DMS153 treated with DMSO at 0.1 percent for 48 hours (cell line): ENCODE measurements at regions not wholly inside any gene's neighbourhood (a gene's known extent, or its start where the extent isn't known, plus 50 kb on each side); places are given as distances from the start of the nearest gene placed in this dataset.
A peak's percentile ranks its signal among the peaks of the same experiment; 100 is the strongest.
"Not testable (repeated sequence)": the region's sequence is repeated elsewhere in the genome, so short reads cannot be mapped to it uniquely, and the experiment has no call there.

Experiments
- DNase-seq: peaks from one replicate; lab custom pipeline; 2025; ENCODE audit not compliant: unreplicated experiment; lab: John Stamatoyannopoulos, UW

DNA sequence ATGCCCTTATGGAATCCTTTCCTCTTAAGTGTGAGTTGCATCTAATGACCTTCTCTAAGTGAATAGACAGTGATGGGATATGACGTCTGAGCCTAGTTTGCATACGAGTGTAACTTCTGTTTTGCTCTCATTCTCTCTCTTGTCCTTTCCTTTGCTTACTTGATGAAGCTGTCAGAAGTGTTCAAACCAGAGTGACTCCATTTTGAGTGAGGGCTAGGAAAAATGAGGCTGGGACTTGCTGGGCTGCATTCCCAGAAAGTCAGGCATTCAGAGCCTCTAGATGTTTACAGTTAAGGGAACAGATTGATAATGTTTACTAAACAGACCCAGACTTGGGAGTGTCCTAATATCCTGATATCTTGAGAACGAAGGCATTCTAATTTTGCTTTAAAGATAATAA is 311.2 kb upstream of the SOX4 start:
- not testable (repeated sequence) for DNase-seq

DNA sequence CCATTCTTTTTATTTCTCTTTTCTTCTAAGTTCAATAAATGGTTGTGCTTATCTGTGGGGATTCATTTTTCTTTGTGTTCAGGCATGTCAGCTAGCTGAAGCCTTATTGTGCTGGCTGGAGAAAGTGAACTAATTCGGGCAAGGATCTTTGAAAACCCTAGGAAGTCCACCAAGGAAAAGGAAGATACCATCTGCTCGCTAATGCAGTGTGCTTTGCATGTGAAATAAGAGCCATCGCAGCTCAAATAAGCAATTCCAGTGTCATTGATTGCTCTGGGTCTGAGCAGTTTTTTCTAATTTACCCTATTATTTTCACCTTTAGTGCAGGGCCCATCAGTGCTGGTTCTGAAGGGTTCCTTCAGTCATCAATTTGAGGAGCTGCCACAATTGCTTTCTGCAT is 309.4 kb upstream of the SOX4 start:
- no peak for DNase-seq

DNA sequence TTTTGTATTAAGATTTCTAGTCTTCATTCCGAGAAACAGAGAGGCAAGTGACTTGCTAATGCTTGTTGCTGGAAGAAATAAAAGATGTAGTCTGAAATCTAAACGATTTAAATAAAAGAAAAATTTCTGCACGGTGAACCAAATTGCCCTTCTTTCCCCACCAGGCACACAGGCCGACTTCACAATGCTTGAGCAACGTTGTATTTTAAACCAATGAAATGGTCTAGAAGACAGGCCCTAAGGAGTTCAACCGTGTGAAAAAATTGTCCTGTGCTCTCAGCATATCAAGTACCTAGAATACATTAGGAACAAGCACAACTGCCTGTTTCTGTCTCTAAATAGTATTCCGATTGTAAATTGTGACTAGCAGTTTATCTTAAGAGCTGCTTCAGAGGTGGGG is 308.8 kb upstream of the SOX4 start:
- DNase-seq = no peak

DNA sequence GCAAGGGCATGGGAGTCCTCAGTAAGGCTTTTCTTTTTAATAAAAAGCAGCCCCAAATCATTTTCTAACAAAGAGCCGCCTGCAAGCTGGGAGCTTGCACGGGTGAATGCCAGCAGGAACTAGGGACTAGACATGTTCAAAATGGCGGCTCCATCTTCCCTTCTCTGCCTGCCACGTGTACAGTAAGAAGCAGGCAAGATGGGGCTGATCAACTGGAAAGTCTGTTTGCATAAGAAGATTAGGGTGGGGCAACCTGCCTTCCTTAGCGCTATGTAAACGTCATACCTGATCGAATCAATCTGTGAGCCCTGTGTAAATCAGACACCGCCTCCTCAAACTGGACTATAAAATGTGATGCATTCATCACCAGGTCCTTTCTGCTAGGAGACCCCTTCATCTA is 299.4 kb upstream of the SOX4 start:
- no peak for DNase-seq

DNA sequence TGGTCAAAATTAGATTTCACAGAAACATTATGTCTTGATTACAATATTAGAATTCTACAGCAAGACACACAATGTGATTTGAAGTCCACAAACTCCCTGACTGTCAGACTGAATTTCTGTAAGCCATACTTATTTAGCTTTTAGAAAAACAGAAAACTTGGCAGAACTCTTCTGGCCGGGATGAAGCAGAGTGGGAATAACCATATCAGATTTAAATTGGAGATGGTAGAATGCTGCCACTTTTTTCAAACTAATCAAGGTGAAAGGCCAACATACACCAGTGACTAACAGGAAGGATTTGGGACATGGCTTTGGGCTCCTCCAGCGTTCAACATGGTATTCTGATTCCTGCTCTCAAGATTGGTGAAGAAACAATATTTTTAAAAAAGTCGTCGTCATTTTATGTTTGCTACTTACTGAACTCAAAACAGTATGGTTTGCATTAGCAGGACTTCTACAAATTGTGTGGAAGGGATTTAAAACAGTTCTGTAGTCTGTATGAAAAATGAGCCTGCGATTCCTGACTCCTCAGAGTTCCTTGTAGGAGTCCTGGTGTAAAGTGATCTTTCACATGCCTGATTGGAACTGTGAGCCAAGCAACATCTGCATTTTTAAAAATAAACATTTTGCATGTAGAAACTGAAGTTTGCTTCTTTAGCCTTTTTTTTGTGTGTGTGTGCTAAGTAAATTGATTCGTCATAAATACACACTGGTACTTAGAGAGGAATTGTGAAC is 297.9 kb upstream of the SOX4 start:
- DNase-seq = no peak

DNA sequence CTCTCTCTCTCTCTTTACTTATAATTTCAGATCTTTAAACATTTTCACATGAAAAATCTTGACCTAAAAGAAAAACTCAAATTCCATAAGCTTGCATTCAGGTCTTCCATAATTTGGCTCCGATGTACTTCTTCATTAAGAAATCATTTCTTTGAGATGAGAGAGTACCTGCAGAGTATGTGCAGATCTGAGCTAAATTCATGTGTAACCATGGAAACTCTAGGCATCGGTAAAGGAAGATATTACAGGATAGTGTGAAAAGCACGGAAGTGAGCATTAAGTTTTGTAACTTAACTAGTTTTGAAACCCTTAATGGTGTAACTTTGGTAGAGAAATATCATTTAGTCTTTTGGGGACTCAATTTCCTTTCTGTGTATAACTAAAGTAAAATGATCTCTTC is 295.9 kb upstream of the SOX4 start:
- no peak for DNase-seq

DNA sequence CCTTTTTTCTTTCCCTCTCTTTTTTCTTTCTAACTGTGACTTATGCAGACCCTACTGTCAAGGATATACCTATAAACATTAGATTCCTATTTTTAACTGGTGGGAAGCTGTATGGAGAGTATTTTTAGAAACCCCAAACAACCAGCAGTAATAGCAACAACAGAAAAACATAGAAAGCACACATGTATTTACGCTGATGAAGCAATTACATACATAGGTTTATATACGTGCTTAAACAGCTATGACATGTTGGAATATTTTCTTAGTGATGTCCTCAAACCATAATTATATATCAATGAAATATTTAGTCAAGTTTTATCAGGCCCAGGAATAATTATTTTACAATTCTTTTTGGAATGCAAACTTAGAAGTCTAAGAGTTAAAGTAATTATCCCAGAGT is 294.3 kb upstream of the SOX4 start:
- DNase-seq = no peak

DNA sequence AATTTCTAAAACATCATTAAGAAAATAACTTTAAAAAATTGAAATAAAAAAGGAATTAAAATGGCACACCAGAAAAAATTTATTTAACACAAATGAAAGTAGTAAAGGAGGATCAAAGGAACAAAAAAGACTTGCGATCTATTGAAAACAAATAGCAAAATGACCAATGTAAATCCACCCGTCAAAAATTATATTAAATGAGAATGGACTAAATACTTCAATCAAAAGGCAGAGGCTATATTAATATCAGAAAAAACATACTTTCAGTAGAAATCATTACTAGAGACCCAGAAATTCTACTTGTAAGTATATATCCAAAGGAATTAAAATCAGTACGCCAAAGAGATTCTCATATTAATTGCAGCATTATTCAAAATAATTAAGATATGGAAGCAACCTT is 293.1 kb upstream of the SOX4 start:
- DNase-seq = no peak

DNA sequence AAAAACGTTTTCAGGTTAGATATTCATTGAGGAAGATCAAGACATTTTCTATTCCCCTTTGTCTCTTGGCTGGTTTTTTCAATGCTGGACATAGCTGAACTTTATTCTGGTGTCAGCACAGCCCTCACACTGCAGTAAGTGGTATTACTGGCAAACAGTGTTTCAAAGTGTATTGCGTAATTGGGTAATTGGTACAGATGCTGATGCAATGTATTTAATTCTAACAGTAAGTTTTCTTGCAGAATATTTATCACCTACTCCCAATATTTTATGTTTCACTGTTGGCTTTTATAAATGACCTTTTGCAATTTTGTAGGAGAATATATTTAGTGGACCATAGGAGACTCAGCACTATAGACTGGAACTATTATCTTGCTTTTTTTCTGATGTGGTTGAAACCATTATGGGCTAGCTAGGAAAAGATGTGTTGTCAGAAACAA is 287.6 kb upstream of the SOX4 start:
- peak; percentile 7 for DNase-seq

DNA sequence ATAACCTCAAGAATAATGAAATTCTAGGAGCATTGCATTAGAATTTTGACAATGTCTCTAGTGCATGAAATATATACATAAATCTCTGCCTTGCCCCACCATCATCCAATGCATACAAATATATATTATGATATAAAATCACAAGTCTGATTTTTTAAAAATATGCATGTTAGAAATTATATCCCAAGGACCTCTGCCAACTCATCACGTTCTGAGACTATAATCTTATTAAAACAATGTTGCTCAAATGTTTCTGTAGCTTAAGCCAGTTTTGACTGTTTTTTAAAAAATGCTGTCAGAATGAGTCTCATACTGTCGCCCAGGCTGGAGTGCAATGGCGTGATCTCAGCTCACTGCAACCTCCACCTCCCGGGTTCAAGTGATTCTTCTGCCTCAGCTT is 287.0 kb upstream of the SOX4 start:
- DNase-seq = no peak

DNA sequence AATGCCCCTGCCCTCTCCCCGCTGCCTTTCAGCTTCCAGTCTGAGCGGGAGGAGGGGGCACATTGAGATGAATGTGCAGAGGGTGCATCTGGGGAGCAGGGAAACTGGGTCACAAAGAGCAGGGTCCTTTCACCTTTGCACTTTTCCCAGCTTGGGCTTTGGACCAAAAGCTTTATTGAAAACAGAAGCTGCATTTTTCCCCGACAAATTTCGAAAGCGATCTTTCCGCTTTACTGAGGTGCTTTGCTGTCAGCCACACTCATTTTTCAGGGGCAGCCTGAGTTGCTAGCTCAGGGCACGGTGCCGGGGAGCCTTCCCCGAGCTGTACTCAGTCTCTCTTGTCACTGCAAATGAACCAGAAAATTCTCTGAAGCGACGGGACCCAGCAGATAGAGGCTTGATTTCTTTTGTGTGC is 283.7 kb upstream of the SOX4 start:
- DNase-seq = no peak

DNA sequence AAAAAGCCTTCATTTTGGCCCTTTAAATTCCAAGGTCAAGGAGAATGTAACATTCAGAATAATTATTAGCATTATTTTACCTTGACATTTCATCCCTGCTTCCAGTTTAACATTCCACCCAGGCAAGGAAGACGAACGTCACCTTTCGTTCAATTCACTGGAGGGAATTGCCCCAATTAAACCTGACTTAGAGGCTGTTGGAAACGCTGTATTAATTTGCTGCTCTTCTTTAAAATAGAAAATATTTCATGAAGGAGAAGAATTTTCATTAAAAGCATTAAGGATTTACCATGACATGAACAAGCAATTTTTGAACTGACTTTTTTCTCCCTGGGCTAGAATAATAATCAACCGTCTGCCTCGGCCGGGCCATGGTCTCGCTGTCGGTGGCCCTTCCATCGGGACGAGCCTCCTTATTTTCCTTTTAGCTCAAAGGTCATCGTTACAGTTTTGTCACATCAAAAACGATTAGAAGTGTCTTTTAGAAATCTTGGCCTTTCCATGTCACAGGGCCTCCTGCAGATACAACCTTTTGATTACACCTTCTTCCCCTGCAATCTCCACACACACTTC is 282.9 kb upstream of the SOX4 start:
- no peak for DNase-seq

DNA sequence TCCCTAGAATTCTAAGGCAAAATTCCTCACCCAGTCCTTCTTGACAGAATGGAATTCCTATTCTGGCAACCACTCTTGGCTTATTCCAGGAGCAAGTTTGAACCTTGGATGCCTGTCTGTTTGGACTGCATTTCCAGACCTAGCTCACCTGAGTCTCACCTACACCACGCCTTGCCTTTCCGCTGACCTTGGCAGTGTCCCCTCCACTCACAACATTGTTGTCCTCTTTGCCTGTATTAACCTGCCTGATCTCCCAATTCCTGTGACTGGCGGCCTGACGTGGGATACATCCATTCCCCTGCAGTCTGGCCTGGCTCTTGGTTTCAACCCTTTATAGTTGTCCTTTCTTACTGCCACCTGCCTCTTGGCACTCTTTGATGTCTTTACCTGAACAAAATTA is 281.4 kb upstream of the SOX4 start:
- DNase-seq = no peak

DNA sequence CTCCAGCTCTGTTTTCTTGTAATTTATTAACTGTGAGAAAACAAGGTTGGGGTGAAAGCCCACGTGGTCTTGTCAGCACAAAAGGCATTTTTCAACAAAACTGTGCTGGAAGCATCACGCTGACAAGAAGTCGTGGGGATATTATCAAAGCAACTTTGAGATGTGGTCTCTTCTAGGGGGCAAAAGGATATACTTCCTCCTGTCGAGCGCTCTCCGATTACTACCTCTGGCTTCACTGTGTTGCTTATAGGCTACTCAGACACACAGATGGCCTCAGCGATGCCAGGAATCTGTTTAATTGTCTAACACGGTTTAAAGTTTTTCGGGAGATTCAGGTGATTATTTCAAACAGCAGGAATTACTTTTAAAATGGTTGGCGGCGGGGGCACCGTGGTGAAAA is 275.9 kb upstream of the SOX4 start:
- DNase-seq = no peak

DNA sequence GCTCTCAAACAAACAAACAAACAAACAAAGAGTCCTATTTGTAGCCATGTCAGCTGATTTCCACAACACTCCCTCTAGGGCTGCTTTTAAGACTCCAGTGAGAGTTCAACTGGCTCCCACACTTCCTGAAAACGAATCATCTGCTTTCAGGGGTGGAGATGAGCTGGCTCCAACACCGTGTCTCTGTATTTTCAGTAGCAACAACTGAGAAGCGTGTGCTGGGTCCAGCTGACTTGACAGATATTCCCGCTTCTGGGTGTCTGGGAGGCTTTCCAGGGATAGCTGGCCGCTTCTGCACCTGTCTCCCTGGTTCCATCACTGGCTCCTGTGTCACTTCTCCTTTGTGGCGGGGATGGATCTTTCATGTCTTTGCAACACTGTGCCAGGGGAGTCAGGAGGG is 272.5 kb upstream of the SOX4 start:
- DNase-seq = no peak

DNA sequence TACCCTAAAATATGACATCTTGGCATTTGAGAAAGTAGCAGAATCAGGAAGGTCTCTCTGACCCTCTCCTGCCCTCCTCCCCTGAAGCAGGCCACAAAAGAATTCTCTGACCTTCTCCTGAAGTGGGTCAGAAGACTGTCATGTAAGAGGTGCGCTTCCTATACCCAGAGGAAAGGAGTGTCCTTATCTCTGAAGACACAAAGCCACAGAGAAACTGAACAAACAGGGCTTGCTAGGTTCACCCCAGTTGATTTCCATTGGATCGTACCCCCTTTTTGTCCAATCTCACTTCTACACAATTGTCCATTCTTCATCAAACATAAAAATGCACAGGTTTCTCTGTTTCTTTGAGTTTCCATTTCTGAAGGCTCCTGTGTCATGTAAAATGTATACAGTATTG is 272.0 kb upstream of the SOX4 start:
- no peak for DNase-seq

DNA sequence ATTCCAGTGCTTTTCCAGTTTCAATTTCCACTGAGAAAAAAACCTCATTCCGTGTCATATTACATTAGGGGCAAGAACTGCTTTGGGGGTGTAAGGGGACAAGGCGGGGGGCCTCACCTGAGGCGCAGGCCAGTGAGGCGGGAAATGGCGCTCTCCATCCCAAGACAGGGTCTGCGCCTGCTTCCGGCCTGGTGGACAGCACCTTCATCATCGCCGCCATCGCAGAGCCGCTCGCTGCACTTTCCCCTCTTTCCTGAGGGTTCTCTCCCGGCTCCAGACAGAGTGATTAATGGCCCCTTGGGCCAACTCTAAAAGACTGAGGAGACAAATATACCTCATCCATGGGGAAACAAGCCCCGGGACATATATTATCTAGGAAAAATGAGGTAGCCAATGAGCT is 270.0 kb upstream of the SOX4 start:
- DNase-seq = no peak

DNA sequence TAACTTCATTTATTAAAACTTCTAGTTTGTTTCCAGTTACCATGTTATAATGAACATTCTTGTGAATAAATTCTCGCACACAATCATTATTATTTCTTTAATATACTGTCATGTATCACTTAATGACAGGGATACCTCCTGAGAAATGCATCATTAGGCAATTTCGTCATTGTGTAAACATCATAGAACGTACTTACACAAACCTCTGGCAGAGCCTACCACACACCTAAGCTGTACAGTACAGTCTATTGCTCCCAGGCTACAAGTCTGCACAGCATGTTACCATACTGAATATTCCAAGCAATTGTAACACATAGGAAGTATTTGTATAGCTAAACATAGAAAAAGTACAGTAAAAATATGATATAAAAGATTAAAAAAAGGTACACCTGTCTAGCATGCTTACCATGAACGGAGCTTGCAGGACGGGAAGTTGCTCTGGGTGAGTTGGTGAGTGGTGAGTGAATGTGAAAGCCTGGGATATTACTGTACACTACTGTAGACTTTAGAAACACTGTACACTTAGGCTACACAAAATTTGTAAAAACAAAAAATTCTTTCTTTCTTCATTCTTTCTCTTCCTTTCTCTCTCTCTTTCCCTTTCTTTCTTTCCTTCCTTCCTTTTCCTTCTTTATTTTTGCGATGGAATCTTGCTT is 268.2 kb upstream of the SOX4 start:
- peak; percentile 30 for DNase-seq

DNA sequence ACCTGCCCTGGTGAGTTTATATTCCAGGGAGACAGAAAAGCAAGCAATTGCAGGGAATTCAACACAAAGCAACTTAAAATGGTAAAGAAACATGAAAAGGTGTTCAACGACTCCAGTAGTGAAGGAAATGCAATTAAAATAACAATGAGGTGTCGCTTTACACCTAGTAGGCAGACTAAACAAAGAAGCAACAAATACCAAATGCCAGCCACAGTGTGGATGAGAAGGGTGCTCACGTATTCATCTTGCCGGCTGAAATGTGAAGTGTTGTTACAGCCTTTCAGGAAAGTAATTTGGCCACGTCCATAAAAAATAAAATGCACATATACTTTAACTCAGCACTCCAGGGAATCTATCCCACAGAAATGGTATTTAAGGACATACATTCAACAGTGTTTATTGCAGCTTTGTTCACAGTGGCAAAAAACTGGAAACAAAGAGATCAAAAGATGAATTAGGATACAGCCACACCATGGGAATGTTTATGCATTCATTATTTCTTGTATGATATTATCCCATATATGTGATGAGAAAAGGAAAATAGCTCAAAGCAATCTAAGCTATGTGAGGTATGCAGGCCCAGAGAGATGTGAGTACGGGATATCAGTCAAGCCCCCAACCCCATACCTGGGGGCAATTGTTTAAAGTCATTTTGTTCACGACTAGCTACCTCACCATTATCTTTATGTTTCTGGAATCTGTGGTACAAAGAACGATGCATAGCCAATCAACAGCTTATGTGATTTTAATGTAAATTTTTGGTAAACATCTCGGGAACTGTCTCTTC is 266.0 kb upstream of the SOX4 start:
- peak; percentile 70 for DNase-seq

DNA sequence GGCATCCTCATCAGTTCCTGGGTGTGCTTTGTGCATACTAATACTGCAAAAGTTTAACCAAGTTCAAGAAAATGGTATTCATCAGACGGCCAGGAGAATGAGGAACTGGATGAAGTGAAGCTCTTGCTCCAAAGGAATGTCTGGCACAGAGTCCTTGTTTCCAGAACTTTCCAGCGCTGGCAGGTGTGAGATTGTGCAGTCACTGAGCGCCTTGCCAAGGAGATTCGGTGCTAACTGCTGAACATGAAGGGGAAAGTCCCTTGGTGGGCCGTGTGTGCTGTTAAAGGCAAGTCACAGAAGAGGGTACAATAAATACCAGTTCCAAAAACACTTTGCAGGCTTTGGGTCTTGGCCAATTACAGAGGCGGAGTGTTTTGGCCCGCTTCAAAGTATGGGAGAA is 262.3 kb upstream of the SOX4 start:
- DNase-seq = no peak

DNA sequence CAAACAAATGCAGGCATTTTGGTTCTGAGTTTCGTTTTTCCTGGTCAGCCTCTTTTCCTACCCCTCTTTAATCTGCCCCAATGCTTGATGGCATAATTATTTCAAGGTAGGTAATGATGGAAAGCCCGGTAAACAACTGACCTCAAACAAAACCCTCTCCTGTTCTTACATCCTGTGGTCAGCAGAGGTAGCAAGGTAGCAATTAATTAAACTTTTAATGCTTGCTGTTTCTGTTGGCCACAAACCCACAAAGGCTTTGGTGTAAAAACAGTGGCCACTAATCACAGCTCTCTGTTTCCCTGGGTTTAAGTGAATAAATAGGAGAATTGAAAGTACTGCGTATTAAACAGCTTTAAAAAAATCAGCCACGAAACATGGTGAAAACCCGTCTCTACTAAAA is 261.5 kb upstream of the SOX4 start:
- no peak for DNase-seq

DNA sequence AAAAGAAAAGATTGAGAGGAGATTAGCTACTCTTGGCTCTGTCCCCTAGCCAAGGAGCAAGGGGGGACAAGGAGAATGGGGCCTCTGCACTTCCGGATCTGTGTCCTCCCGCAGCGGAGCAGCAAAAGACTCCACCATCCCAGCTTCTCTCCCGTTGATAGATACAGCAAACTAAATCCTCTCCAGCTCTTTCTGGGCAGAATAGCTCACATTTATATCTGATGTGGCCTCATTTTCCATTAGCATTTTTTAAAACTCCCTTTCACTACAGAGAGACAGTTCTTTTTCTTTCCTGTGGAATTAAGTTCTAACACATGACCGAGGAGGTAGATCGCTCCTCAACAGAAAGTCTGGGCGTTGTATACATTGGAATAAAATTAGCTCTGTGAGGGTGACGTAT is 260.9 kb upstream of the SOX4 start:
- DNase-seq = no peak
